Endothelial cell of umbilical vein (primary cell): ENCODE measurements at regions not wholly inside any gene's neighbourhood (a gene's known extent, or its start where the extent isn't known, plus 50 kb on each side); places are given as distances from the start of the nearest gene placed in this dataset.

Experiments used
- BruUV-seq: library from RNA; stranded (reverse); fragments of 400-500 nt; replicated peaks from 2 replicates; lab custom pipeline; 2021; lab: Mats Ljungman, UMichigan
- CTCF ChIA-PET: fragments of 300-600, 350-600 bp; sonication (Branson Sonifier 250); formaldehyde crosslinking; loops from one replicate; lab custom pipeline; 2021; ENCODE audit warnings: antibody characterized with exemption, inconsistent platforms; lab: Charles Lee
- POLR2A ChIA-PET: fragments of 300-600, 350-600 bp; sonication (Branson Sonifier 250); formaldehyde crosslinking; loops from one replicate; lab custom pipeline; 2021; ENCODE audit warnings: antibody characterized with exemption, inconsistent platforms; lab: Charles Lee
- DNase-seq: peaks from one replicate; pipeline ENCODE4 v3.0.0-alpha.2; 2011; ENCODE audit warnings: low read depth, low spot score
- FAIRE-seq: peaks from 2 replicates; lab custom pipeline; 2011; peaks lifted over from hg19 to GRCh38; lab: Jason Lieb, UNC
- H2AFZ ChIP-seq: 2 replicates; pipeline ENCODE4 v1.6.0; 2012; ENCODE audit warnings: low read depth, low read length, control low read depth, inconsistent platforms
- H3K27ac ChIP-seq: 2 replicates; pipeline ENCODE4 v1.5.1; 2011; ENCODE audit warnings: low read depth, mild to moderate bottlenecking, control low read depth, low read length, moderate library complexity; ENCODE audit not compliant: insufficient read depth
- H3K27me3 ChIP-seq, 2 experiments: 2 replicates each; pipeline versions ENCODE4 v1.6.0 to v1.6.1; 2011; ENCODE audit warnings: low read length in 2 of 2, mixed read lengths in 1 of 2; ENCODE audit not compliant: control insufficient read depth in 2 of 2, insufficient read depth in 2 of 2
- H3K36me3 ChIP-seq, 2 experiments: 2 replicates in 1 of 2; 3 replicates in 1 of 2; pipeline ENCODE4 v1.5.1; 2011; ENCODE audit warnings: low read length in 2 of 2, mild to moderate bottlenecking in 1 of 2, moderate library complexity in 1 of 2; ENCODE audit not compliant: control insufficient read depth in 2 of 2, insufficient read depth in 2 of 2; ENCODE audit errors: extremely low read depth in 1 of 2
- H3K4me1 ChIP-seq: 3 replicates; pipeline ENCODE4 v1.5.1; 2011; ENCODE audit warnings: mild to moderate bottlenecking, low read length; ENCODE audit not compliant: control insufficient read depth, insufficient read depth; ENCODE audit errors: extremely low read depth
- H3K4me2 ChIP-seq: 2 replicates; pipeline ENCODE4 v1.6.1; 2011; ENCODE audit warnings: low read length, control low read depth, mixed read lengths; ENCODE audit not compliant: insufficient read depth
- H3K4me3 ChIP-seq, 3 experiments: fragments of 200-600 bp in 1 of 3; sonication (generic), shearing (Covaris generic) in 1 of 3; replicated peaks in 1 of 3; 2 replicates each; pipeline ENCODE4 v1.5.1; 2011 to 2016; ENCODE audit warnings: control low read depth in 3 of 3, low read length in 3 of 3, mild to moderate bottlenecking in 2 of 3, inconsistent platforms in 1 of 3, low read depth in 1 of 3, moderate library complexity in 1 of 3; ENCODE audit not compliant: insufficient read depth in 1 of 3
- H3K79me2 ChIP-seq: 2 replicates; pipeline ENCODE4 v1.6.0; 2012; ENCODE audit warnings: low read length, inconsistent platforms; ENCODE audit not compliant: control insufficient read depth, insufficient read depth
- H3K9ac ChIP-seq: replicated peaks from 2 replicates; pipeline ENCODE3; 2011; ENCODE audit warnings: low read length, control low read depth; ENCODE audit not compliant: insufficient read depth; ENCODE audit errors: extremely low read depth
- H3K9me1 ChIP-seq: replicated peaks from 3 replicates; pipeline ENCODE4 v1.6.0; 2011; ENCODE audit warnings: mild to moderate bottlenecking, low read length; ENCODE audit not compliant: control insufficient read depth, insufficient read depth; ENCODE audit errors: extremely low read depth
- H3K9me3 ChIP-seq: replicated peaks from 2 replicates; pipeline ENCODE4 v1.5.1; 2012; ENCODE audit warnings: low read length, inconsistent platforms; ENCODE audit not compliant: control insufficient read depth, insufficient read depth
- H4K20me1 ChIP-seq: replicated peaks from 2 replicates; pipeline ENCODE3; 2011; ENCODE audit warnings: mild to moderate bottlenecking, low read length; ENCODE audit not compliant: control insufficient read depth, insufficient read depth; ENCODE audit errors: extremely low read depth
- EZH2 ChIP-seq: IDR thresholded peaks from 2 replicates; pipeline ENCODE4 v1.6.1; 2012; ENCODE audit warnings: borderline replicate concordance, low read depth, mild to moderate bottlenecking, moderate library complexity, low read length, inconsistent platforms; ENCODE audit not compliant: severe bottlenecking
- FOS ChIP-seq: IDR thresholded peaks from 2 replicates; pipeline ENCODE4 v1.6.1; 2011; ENCODE audit warnings: mild to moderate bottlenecking, low read length, moderate library complexity, borderline replicate concordance; ENCODE audit not compliant: insufficient read depth
- GATA2 ChIP-seq: IDR thresholded peaks from 2 replicates; pipeline ENCODE4 v1.7.0; 2011; ENCODE audit warnings: low read depth, mild to moderate bottlenecking, moderate library complexity, mixed read lengths, low read length; ENCODE audit not compliant: insufficient read length, insufficient read depth
- JUN ChIP-seq: IDR thresholded peaks from 2 replicates; pipeline ENCODE4 v1.6.1; 2011; ENCODE audit warnings: borderline replicate concordance, low read depth; ENCODE audit not compliant: insufficient read length, insufficient read depth
- MAX ChIP-seq: IDR thresholded peaks from 2 replicates; pipeline ENCODE4 v1.6.1; 2011; ENCODE audit not compliant: insufficient read depth, insufficient read length
- MYC ChIP-seq: IDR thresholded peaks from one replicate; pipeline ENCODE4 v1.6.1; 2011; ENCODE audit warnings: mild to moderate bottlenecking, low read depth, low read length
- POLR2A ChIP-seq: IDR thresholded peaks from 2 replicates; pipeline ENCODE4 v1.6.1; 2012; ENCODE audit warnings: low read depth, mild to moderate bottlenecking, control low read depth, low read length
- POLR2AphosphoS5 ChIP-seq: IDR thresholded peaks from 2 replicates; pipeline ENCODE4 v1.6.1; 2012; ENCODE audit warnings: low read depth, mild to moderate bottlenecking, control low read depth, low read length, moderate library complexity; ENCODE audit not compliant: insufficient read depth
- dilution Hi-C: fragments of 300-500 bp; cut with MboI; formaldehyde crosslinking; loops from one replicate; pipeline ENCODE4 v1.15.0; 2019; ENCODE audit warnings: low sequenced_read_pairs; ENCODE audit not compliant: extremely low pct_ligation_motif_present
- intact Hi-C: fragments of 100-400 bp; cut with micrococcal nuclease; formaldehyde crosslinking; loops from one replicate; pipeline ENCODE4 v1.10.0; 2022
- TF ChIP-seq, protein P1 (sequence below), 2 donors: IDR thresholded peaks; 1 replicate in 1 of 2; 2 replicates in 1 of 2; pipeline ENCODE4 v1.5.1; 2011; ENCODE audit warnings: low read length in 2 of 2, mild to moderate bottlenecking in 2 of 2, moderate library complexity in 2 of 2, control low read depth in 1 of 2, inconsistent platforms in 1 of 2, low read depth in 1 of 2; ENCODE audit not compliant: insufficient read depth in 1 of 2; ENCODE audit errors: extremely low read depth in 1 of 2

DNA sequence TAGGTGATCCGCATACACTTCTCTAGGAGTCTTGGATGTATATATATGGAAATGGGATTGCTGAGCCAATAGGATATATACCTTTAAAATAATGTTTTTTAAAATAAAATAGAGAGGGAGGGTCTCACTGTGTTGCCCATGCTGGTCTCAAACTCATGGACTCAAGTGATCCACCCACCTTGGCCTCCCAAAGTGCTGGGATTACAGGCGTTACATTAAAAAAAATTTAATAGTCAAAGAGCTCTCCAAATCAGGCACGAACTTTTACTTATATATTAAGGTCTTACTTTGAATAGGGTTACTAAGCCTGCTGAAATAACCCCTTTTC, 109.0 kb downstream of the GNL3L start:
- Histone ChIP-seq H3K4me3 (peak overlapping the region in 2 of 3 experiments; percentile 8 to 35), H3K4me1 (peaks cover 6% of the 10 kb centered on the region), H3K9ac (no peak overlapping the region), H3K79me2 (no peaks in the 10 kb centered on the region), H3K4me2 (no peak overlapping the region), H3K9me3 (no peaks in the 10 kb centered on the region), H4K20me1 (no peaks in the 10 kb centered on the region), H3K27me3 (no peaks in the 10 kb centered on the region), H3K36me3 (no peaks in the 10 kb centered on the region), H3K9me1 (no peaks in the 10 kb centered on the region), H3K27ac (peak overlapping the region; percentile 98), H2AFZ (no peak overlapping the region)
- TF ChIP-seq FOS (no peak), JUN (no peak), GATA2 (no peak), MAX (no peak), EZH2 (no peak), POLR2AphosphoS5 (no peak), MYC (no peak), POLR2A (no peak)
- TF ChIP-seq, protein P1, sequence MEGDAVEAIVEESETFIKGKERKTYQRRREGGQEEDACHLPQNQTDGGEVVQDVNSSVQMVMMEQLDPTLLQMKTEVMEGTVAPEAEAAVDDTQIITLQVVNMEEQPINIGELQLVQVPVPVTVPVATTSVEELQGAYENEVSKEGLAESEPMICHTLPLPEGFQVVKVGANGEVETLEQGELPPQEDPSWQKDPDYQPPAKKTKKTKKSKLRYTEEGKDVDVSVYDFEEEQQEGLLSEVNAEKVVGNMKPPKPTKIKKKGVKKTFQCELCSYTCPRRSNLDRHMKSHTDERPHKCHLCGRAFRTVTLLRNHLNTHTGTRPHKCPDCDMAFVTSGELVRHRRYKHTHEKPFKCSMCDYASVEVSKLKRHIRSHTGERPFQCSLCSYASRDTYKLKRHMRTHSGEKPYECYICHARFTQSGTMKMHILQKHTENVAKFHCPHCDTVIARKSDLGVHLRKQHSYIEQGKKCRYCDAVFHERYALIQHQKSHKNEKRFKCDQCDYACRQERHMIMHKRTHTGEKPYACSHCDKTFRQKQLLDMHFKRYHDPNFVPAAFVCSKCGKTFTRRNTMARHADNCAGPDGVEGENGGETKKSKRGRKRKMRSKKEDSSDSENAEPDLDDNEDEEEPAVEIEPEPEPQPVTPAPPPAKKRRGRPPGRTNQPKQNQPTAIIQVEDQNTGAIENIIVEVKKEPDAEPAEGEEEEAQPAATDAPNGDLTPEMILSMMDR (IDR thresholded peaks at IDR 0.05; ENCODE audit: extremely low read depth in 1 of 2, insufficient read depth in 1 of 2, low read depth in 1 of 2, low read length in 2 of 2): no peak
- BruUV-seq: TSS peak; percentile 88
- DNase-seq (no peak), FAIRE-seq (no peak)
- POLR2A ChIA-PET: interaction anchor here (1.0 to 1.6 kb wide), 2 partner anchors 361 to 368 kb away, joined by 3 to 15 read pairs; partner anchors contain the start of gene APEX2
- intact Hi-C loops (loop anchor here (1.0 to 10.0 kb wide), 8 partner anchors 144 to 686 kb away; partner anchors contain the start of genes APEX2, PHF8 and WNK3), dilution Hi-C loops (no loop called here)
- CTCF ChIA-PET: interaction anchor here (0.6 to 2.1 kb wide), 10 partner anchors 14 to 1610 kb away, joined by 3 to 11 read pairs (median 3); partner anchors contain the start of genes APEX2 and MAGED2
